Endothelial cell of umbilical vein (primary cell): ENCODE measurements at regions not wholly inside any gene's neighbourhood (a gene's known extent, or its start where the extent isn't known, plus 50 kb on each side); places are given as distances from the start of the nearest gene placed in this dataset.

ENCODE experiments used
- MYC ChIP-seq: IDR thresholded peaks from one replicate; pipeline ENCODE4 v1.6.1; 2011; ENCODE audit warnings: mild to moderate bottlenecking, low read depth, low read length
- POLR2A ChIP-seq: IDR thresholded peaks from 2 replicates; pipeline ENCODE4 v1.6.1; 2012; ENCODE audit warnings: low read depth, mild to moderate bottlenecking, control low read depth, low read length
- POLR2AphosphoS5 ChIP-seq: IDR thresholded peaks from 2 replicates; pipeline ENCODE4 v1.6.1; 2012; ENCODE audit warnings: low read depth, mild to moderate bottlenecking, control low read depth, low read length, moderate library complexity; ENCODE audit not compliant: insufficient read depth
- TF ChIP-seq, protein P1 (sequence below), 2 donors: IDR thresholded peaks; 1 replicate in 1 of 2; 2 replicates in 1 of 2; pipeline ENCODE4 v1.5.1; 2011; ENCODE audit warnings: low read length in 2 of 2, mild to moderate bottlenecking in 2 of 2, moderate library complexity in 2 of 2, control low read depth in 1 of 2, inconsistent platforms in 1 of 2, low read depth in 1 of 2; ENCODE audit not compliant: insufficient read depth in 1 of 2; ENCODE audit errors: extremely low read depth in 1 of 2

DNA sequence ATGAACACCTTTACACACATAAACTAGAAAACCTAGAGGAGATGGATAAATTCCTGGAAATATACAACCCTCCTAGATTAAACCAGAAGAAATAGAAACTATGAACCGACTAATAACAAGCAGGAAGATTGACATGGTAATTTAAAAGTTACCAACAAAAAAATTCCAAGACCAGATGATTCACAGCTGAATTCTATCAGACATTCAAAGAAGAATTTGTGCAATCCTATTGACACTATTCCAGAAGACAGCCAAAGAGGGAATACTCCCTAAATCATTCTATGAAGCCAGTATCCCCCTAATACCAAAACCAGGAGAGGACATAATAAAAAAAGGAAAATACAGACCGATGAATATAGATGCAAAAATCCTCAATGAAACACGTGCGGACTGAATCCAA lies 102.6 kb upstream of the KRR1 start:
- TF ChIP-seq POLR2AphosphoS5 (no peak), POLR2A (no peak), MYC (no peak)
- TF ChIP-seq, protein P1, sequence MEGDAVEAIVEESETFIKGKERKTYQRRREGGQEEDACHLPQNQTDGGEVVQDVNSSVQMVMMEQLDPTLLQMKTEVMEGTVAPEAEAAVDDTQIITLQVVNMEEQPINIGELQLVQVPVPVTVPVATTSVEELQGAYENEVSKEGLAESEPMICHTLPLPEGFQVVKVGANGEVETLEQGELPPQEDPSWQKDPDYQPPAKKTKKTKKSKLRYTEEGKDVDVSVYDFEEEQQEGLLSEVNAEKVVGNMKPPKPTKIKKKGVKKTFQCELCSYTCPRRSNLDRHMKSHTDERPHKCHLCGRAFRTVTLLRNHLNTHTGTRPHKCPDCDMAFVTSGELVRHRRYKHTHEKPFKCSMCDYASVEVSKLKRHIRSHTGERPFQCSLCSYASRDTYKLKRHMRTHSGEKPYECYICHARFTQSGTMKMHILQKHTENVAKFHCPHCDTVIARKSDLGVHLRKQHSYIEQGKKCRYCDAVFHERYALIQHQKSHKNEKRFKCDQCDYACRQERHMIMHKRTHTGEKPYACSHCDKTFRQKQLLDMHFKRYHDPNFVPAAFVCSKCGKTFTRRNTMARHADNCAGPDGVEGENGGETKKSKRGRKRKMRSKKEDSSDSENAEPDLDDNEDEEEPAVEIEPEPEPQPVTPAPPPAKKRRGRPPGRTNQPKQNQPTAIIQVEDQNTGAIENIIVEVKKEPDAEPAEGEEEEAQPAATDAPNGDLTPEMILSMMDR (IDR thresholded peaks at IDR 0.05; ENCODE audit: extremely low read depth in 1 of 2, insufficient read depth in 1 of 2, low read depth in 1 of 2, low read length in 2 of 2) = no peak
